ENCODE measurements at regions not wholly inside any gene's neighbourhood (a gene's known extent, or its start where the extent isn't known, plus 50 kb on each side); places are given as distances from the start of the nearest gene placed in this dataset.

GRCh38 chr3:20870106-20870899 is 684.3 kb upstream of the SGO1 start:
- ChIA-PET POLR2A (no interaction called here), CTCF (no interaction called here)
- no peak overlapping the region for H3K4me3 ChIP-seq (ENCODE audit: low read depth, low read length)
- peaks cover 3% of the 10 kb centered on the region; the same call in 1 of the 2 replicates for H3K9me3 ChIP-seq (ENCODE audit: control insufficient read depth, insufficient read depth, low read length)
- TF ChIP-seq CTCF (IDR thresholded peaks at IDR 0.05; ENCODE audit: low read depth, low read length), result no peak
- no peak for DNase-seq (ENCODE audit: low read depth, low spot score)
- no peak overlapping the region for H3K27ac ChIP-seq (ENCODE audit: low read depth, low read length)
- H3K27me3 ChIP-seq (ENCODE audit: control insufficient read depth, insufficient read depth, low read length), result no peaks in the 10 kb centered on the region

GRCh38 chr3:20865803-20866202 is 679.8 kb upstream of the SGO1 start:
- POLR2A ChIA-PET, result no interaction called here
- no peak for DNase-seq (ENCODE audit: low read depth, low spot score)

GRCh38 chr3:20861454-20861853 is 675.4 kb upstream of the SGO1 start:
- ChIA-PET POLR2A (no interaction called here), CTCF (no interaction called here)
- DNase-seq (ENCODE audit: low read depth, low spot score), result no peak
- H3K27me3 ChIP-seq (ENCODE audit: control insufficient read depth, insufficient read depth, low read length), result no peaks in the 10 kb centered on the region
- H3K27ac ChIP-seq (ENCODE audit: low read depth, low read length), result no peak overlapping the region
- H3K9me3 ChIP-seq (ENCODE audit: control insufficient read depth, insufficient read depth, low read length), result no peaks in the 10 kb centered on the region; the same call in 1 of the 2 replicates
- H3K4me3 ChIP-seq (ENCODE audit: low read depth, low read length), result no peak overlapping the region
- TF ChIP-seq CTCF (IDR thresholded peaks at IDR 0.05; ENCODE audit: low read depth, low read length), result no peak

More at GRCh38 chr3:20865803-20866202, 679.8 kb upstream of the SGO1 start:
- no peak overlapping the region for H3K4me3 ChIP-seq (ENCODE audit: low read depth, low read length)
- TF ChIP-seq CTCF (IDR thresholded peaks at IDR 0.05; ENCODE audit: low read depth, low read length), result no peak
- H3K9me3 ChIP-seq (ENCODE audit: control insufficient read depth, insufficient read depth, low read length), result peaks cover 3% of the 10 kb centered on the region
- H3K27me3 ChIP-seq (ENCODE audit: control insufficient read depth, insufficient read depth, low read length), result no peaks in the 10 kb centered on the region
- CTCF ChIA-PET, result no interaction called here
- H3K27ac ChIP-seq (ENCODE audit: low read depth, low read length), result no peak overlapping the region

GRCh38 chr3:20857636-20858035 is 671.6 kb upstream of the SGO1 start:
- ChIA-PET CTCF (no interaction called here), POLR2A (no interaction called here)
- no peaks in the 10 kb centered on the region for H3K27me3 ChIP-seq (ENCODE audit: control insufficient read depth, insufficient read depth, low read length)
- no peak overlapping the region for H3K27ac ChIP-seq (ENCODE audit: low read depth, low read length)
- TF ChIP-seq CTCF (IDR thresholded peaks at IDR 0.05; ENCODE audit: low read depth, low read length), result no peak
- H3K4me3 ChIP-seq (ENCODE audit: low read depth, low read length), result no peak overlapping the region
- DNase-seq (ENCODE audit: low read depth, low spot score), result no peak
- H3K9me3 ChIP-seq (ENCODE audit: control insufficient read depth, insufficient read depth, low read length), result peaks cover 13% of the 10 kb centered on the region; the same call in 1 of the 2 replicates

GRCh38 chr3:20853890-20854289 is 667.9 kb upstream of the SGO1 start:
- Histone ChIP-seq H3K9me3 (ENCODE audit: control insufficient read depth, insufficient read depth, low read length) (peaks cover 13% of the 10 kb centered on the region; the same call in 1 of the 2 replicates), H3K27ac (ENCODE audit: low read depth, low read length) (no peak overlapping the region), H3K27me3 (ENCODE audit: control insufficient read depth, insufficient read depth, low read length) (no peaks in the 10 kb centered on the region), H3K4me3 (ENCODE audit: low read depth, low read length) (no peak overlapping the region)
- ChIA-PET CTCF (no interaction called here), POLR2A (no interaction called here)
- no peak for TF ChIP-seq CTCF (IDR thresholded peaks at IDR 0.05; ENCODE audit: low read depth, low read length)
- no peak for DNase-seq (ENCODE audit: low read depth, low spot score)

All from AG04450 (cell line).